K562 (cell line): ENCODE measurements at regions not wholly inside any gene's neighbourhood (a gene's known extent, or its start where the extent isn't known, plus 50 kb on each side); places are given as distances from the start of the nearest gene placed in this dataset.

Experiments used
- ATAC-seq: fragments of 200-7000 bp; cut with Tn5 transposase; 3 replicates; pipeline ENCODE4 v1.9.1; 2020; ENCODE audit warnings: moderate library complexity
- BruUV-seq: library from RNA; stranded (reverse); fragments of 400-500 nt; replicated peaks from 2 replicates; lab custom pipeline; 2021; lab: Mats Ljungman, UMichigan
- CTCF ChIA-PET: fragments of 300-600 bp; formaldehyde crosslinking; extraction: SDS; loops from one replicate; lab custom pipeline; 2021; ENCODE audit warnings: low intra/inter-chr PET ratio; lab: Yijun Ruan, JAX
- POLR2A ChIA-PET: fragments of 300-600, 350-650 bp; sonication (Branson Sonifier 250); formaldehyde crosslinking; extraction: SDS; loops from one replicate; lab custom pipeline; 2021; ENCODE audit warnings: antibody characterized with exemption, inconsistent platforms; lab: Yijun Ruan, JAX
- DNase-seq, 4 experiments: peaks; one replicate each; pipeline versions ENCODE4 v3.0.0 to v3.0.0-alpha.2; 2011 to 2018; ENCODE audit warnings: low spot score in 3 of 4, mixed read lengths in 3 of 4; ENCODE audit errors: extremely low read depth in 1 of 4
- FAIRE-seq: peaks from 2 replicates; lab custom pipeline; 2011; peaks lifted over from hg19 to GRCh38; lab: Jason Lieb, UNC
- H2AFZ ChIP-seq: 2 replicates; pipeline ENCODE4 v1.6.0; 2011; ENCODE audit warnings: low read depth, low read length, control low read depth, inconsistent platforms
- H3K27ac ChIP-seq: fragments of 200-600 bp; 3 replicates; pipeline ENCODE4 v1.8.0; 2011; ENCODE audit warnings: low read depth, mild to moderate bottlenecking, control low read depth, inconsistent platforms, low read length, moderate library complexity, mixed read lengths; ENCODE audit errors: extremely low read depth
- H3K27me3 ChIP-seq, 2 experiments: fragments of 300-600 bp in 1 of 2; 2 replicates in 1 of 2; 3 replicates in 1 of 2; pipeline versions ENCODE4 v1.6.0 to v1.8.0; 2011; ENCODE audit warnings: inconsistent platforms in 2 of 2, low read length in 2 of 2, mild to moderate bottlenecking in 1 of 2, mixed read lengths in 1 of 2, moderate library complexity in 1 of 2; ENCODE audit not compliant: control insufficient read depth in 2 of 2, insufficient read depth in 2 of 2
- H3K36me3 ChIP-seq: fragments of 300-600 bp; 3 replicates; pipeline ENCODE4 v1.8.0; 2011; ENCODE audit warnings: mild to moderate bottlenecking, low read length, inconsistent platforms; ENCODE audit not compliant: control insufficient read depth, insufficient read depth
- H3K4me1 ChIP-seq, 2 experiments: fragments of 200-600 bp in 1 of 2; replicated peaks in 1 of 2; 2 replicates in 1 of 2; 3 replicates in 1 of 2; pipeline versions ENCODE4 v1.5.1 to v1.8.0; 2011; ENCODE audit warnings: inconsistent platforms in 2 of 2, low read length in 2 of 2, mild to moderate bottlenecking in 1 of 2, mixed read lengths in 1 of 2, moderate library complexity in 1 of 2; ENCODE audit not compliant: control insufficient read depth in 2 of 2, insufficient read depth in 2 of 2
- H3K4me2 ChIP-seq: 2 replicates; pipeline ENCODE4 v1.6.1; 2011; ENCODE audit warnings: low read length, control low read depth, inconsistent platforms, mixed read lengths; ENCODE audit not compliant: insufficient read depth
- H3K4me3 ChIP-seq: fragments of 200-600 bp; sonication (generic), shearing (Covaris generic); 2 replicates; pipeline ENCODE4 v1.5.1; 2016; ENCODE audit warnings: control low read depth, inconsistent platforms
- H3K79me2 ChIP-seq: fragments of 200-600 bp; 3 replicates; pipeline ENCODE4 v1.8.0; 2011; ENCODE audit warnings: low read length, inconsistent platforms; ENCODE audit not compliant: control insufficient read depth, insufficient read depth
- H3K9ac ChIP-seq, 2 experiments: 2 replicates each; pipeline versions ENCODE4 v1.6.0 to v1.6.1; 2011; ENCODE audit warnings: low read depth in 2 of 2, low read length in 2 of 2, control low read depth in 1 of 2, inconsistent platforms in 1 of 2, mild to moderate bottlenecking in 1 of 2, mixed read lengths in 1 of 2; ENCODE audit not compliant: insufficient read depth in 1 of 2
- H3K9me1 ChIP-seq: one replicate; pipeline ENCODE4 v1.6.0; 2011; ENCODE audit warnings: inconsistent platforms, mild to moderate bottlenecking, low read length, moderate library complexity; ENCODE audit not compliant: control insufficient read depth, insufficient read depth
- H3K9me3 ChIP-seq: replicated peaks from 2 replicates; pipeline ENCODE4 v1.5.1; 2011; ENCODE audit warnings: low read depth, low read length, inconsistent platforms; ENCODE audit not compliant: control insufficient read depth, insufficient read depth
- H4K20me1 ChIP-seq: replicated peaks from 2 replicates; pipeline ENCODE4 v1.6.1; 2011; ENCODE audit warnings: low read length, inconsistent platforms, mixed read lengths; ENCODE audit not compliant: control insufficient read depth, insufficient read depth
- ATF1 ChIP-seq, 2 experiments: fragments of 450-650 bp in 1 of 2; IDR thresholded peaks; 2 replicates each; pipeline ENCODE4 v1.6.1; 2016; ENCODE audit warnings: missing compliant biosample characterization in 1 of 2, missing genetic modification characterization in 1 of 2
- ETS2 ChIP-seq: IDR thresholded peaks from 2 replicates; pipeline ENCODE4 v1.6.1; 2016; ENCODE audit warnings: borderline replicate concordance, missing genetic modification characterization, mild to moderate bottlenecking, moderate library complexity, missing compliant biosample characterization; ENCODE audit not compliant: poor library complexity, severe bottlenecking
- TAL1 ChIP-seq: fragments of 450-650 bp; IDR thresholded peaks from 2 replicates; pipeline ENCODE4 v1.6.1; 2016; ENCODE audit warnings: mild to moderate bottlenecking
- TCF3 ChIP-seq: sonication (generic); formaldehyde crosslinking; IDR thresholded peaks from 2 replicates; pipeline ENCODE4 v1.4.0; 2020; ENCODE audit warnings: mild to moderate bottlenecking, missing genetic modification reagents
- USF2 ChIP-seq: sonication (generic); formaldehyde crosslinking; IDR thresholded peaks from 2 replicates; pipeline ENCODE4 v1.5.0; 2020; ENCODE audit warnings: missing genetic modification reagents
- ZNF3 ChIP-seq: fragments of 250-450 bp; sonication (Bioruptor Pico); IDR thresholded peaks from 2 replicates; pipeline ENCODE4 v1.5.0; 2021; ENCODE audit warnings: mild to moderate bottlenecking, moderate library complexity
- ZNF592 ChIP-seq: fragments of 450-650 bp; IDR thresholded peaks from 2 replicates; pipeline ENCODE4 v1.6.1; 2017; ENCODE audit warnings: antibody characterized with exemption, mild to moderate bottlenecking
- WGBS: fragments of 100-300 bp; shearing (Covaris generic); methylation state at CpG from one replicate; pipeline ENCODE4 v1.1.6; 2016; ENCODE audit warnings: low coverage, mixed read lengths; ENCODE audit not compliant: insufficient coverage; ENCODE audit errors: missing lambda C conversion rate; 5-methylcytosine and 5-hydroxymethylcytosine counted together
- in situ Hi-C: fragments of 300-500 bp; cut with MboI; formaldehyde crosslinking; loops from 4 replicates; pipeline ENCODE4 v1.15.0; 2018; ENCODE audit warnings: inconsistent platforms, mixed read lengths
- intact Hi-C: fragments of 100-400 bp; cut with micrococcal nuclease; formaldehyde crosslinking; loops from 2 replicates; pipeline ENCODE4 v1.14.2; 2022

GRCh38 chr4:187883049-187883448 lies 112.5 kb upstream of the ZFP42 start:
- FAIRE-seq, result no peak
- Histone ChIP-seq H3K27ac (no peak overlapping the region), H3K27me3 (no peaks in the 10 kb centered on the region), H3K4me1 (no peaks in the 10 kb centered on the region), H2AFZ (no peak overlapping the region), H4K20me1 (no peaks in the 10 kb centered on the region), H3K36me3 (no peaks in the 10 kb centered on the region), H3K79me2 (no peaks in the 10 kb centered on the region), H3K4me2 (no peak overlapping the region), H3K9me3 (no peaks in the 10 kb centered on the region), H3K9me1 (no peaks in the 10 kb centered on the region), H3K4me3 (no peak overlapping the region), H3K9ac (no peak overlapping the region)
- ChIA-PET POLR2A (no interaction called here), CTCF (no interaction called here)
- DNase-seq, result no peak
- TF ChIP-seq ATF1 (CRISPR knock-in tag; IDR thresholded peaks at IDR 0.05) (no peak), ATF1 (tag; IDR thresholded peaks at IDR 0.05) (no peak), TAL1 (no peak), ETS2 (tag) (no peak), ZNF3 (no peak), TCF3 (CRISPR knock-in tag) (no peak)
- BruUV-seq, result no TSS peak
- in situ Hi-C loops (no loop called here), intact Hi-C loops (no loop called here)
- ATAC-seq, result no peak
- 0% methylated on average over 2 of the region's 2 CpGs for WGBS

- CTCF ChIA-PET, result no interaction called here
- 0% methylated on average over 8 of the region's 8 CpGs for whole genome bisulfite sequencing
- no peaks in the 10 kb centered on the region for H3K9me3 ChIP-seq
- FAIRE-seq, result no peak
- H3K27ac ChIP-seq, result no peak overlapping the region
- intact Hi-C loops, result no loop called here
- no peaks in the 10 kb centered on the region for H3K27me3 ChIP-seq
- POLR2A ChIA-PET, result no interaction called here
- no peak overlapping the region for H3K4me3 ChIP-seq
- H4K20me1 ChIP-seq, result no peaks in the 10 kb centered on the region
- no peak overlapping the region for H3K4me2 ChIP-seq
- DNase-seq, result no peak
- H3K79me2 ChIP-seq, result no peaks in the 10 kb centered on the region
- in situ Hi-C loops, result no loop called here
- H2AFZ ChIP-seq, result no peak overlapping the region
- H3K36me3 ChIP-seq, result no peaks in the 10 kb centered on the region
- no peak overlapping the region for H3K9ac ChIP-seq
- ATAC-seq, result no peak
- no peaks in the 10 kb centered on the region for H3K9me1 ChIP-seq
- no peaks in the 10 kb centered on the region for H3K4me1 ChIP-seq
- no TSS peak for BruUV-seq
- no peak for TF ChIP-seq USF2 (CRISPR knock-in tag)
- TF ChIP-seq ZNF592, result no peak
These were observed 111.6 kb upstream of the ZFP42 start for GRCh38 chr4:187883836-187884475.
